Esophagus squamous epithelium (tissue), 4 donors: ENCODE measurements at regions not wholly inside any gene's neighbourhood (a gene's known extent, or its start where the extent isn't known, plus 50 kb on each side); places are given as distances from the start of the nearest gene placed in this dataset.

Experiments used
- CTCF ChIP-seq, 6 experiments: fragments of 450-650 bp in 4 of 6; fragments of 200-600 bp in 2 of 6; sonication (generic) in 2 of 6; IDR thresholded peaks; one replicate each; pipeline ENCODE4 v1.5.1; 2016 to 2019; ENCODE audit warnings: antibody characterized with exemption in 6 of 6, mild to moderate bottlenecking in 4 of 6, moderate library complexity in 4 of 6
- POLR2A ChIP-seq, 4 donors: fragments of 450-650 bp; IDR thresholded peaks; one replicate each; pipeline ENCODE4 v1.6.1; 2017; ENCODE audit warnings: antibody characterized with exemption in 4 of 4, mild to moderate bottlenecking in 4 of 4, moderate library complexity in 3 of 4

- peak in 1 of 6 experiments; percentile 40 for TF ChIP-seq CTCF (IDR thresholded peaks at IDR 0.05)
- no peak for TF ChIP-seq POLR2A (IDR thresholded peaks at IDR 0.05)
Measured at GRCh38 chr7:124152859-124153692, 120.2 kb upstream of the TMEM229A start.
